NCI-H1694 treated with DMSO at 0.1 percent for 48 hours (cell line): ENCODE measurements at regions not wholly inside any gene's neighbourhood (a gene's known extent, or its start where the extent isn't known, plus 50 kb on each side); places are given as distances from the start of the nearest gene placed in this dataset.

Experiments
- DNase-seq: peaks from one replicate; lab custom pipeline; 2025; lab: John Stamatoyannopoulos, UW

DNA sequence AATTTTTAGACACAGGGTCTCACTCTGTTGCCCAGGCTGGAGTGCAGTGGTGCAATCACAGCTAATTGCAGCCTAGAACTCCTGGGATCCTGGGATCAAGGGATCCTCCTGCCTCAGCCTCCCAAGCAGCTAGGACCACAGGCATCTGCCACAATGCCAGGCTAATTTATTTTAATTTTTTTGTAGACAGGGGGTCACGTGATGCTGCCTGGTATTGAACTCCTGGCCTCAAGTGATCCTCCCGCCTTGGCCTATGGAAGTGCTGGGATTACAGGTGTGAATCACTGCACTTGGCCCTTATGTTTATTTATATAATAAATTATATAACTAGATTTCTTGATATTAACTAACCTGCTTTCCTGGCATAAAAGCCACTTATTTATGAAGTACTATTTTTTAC is 1081.7 kb upstream of the FANCL start:
- DNase-seq = no peak

- DNase-seq = no peak
These were observed 1080.9 kb upstream of the FANCL start for GRCh38 chr2:59322005-59322404.

GRCh38 chr2:59314031-59314766 is 1073.1 kb upstream of the FANCL start:
- no peak for DNase-seq

DNA sequence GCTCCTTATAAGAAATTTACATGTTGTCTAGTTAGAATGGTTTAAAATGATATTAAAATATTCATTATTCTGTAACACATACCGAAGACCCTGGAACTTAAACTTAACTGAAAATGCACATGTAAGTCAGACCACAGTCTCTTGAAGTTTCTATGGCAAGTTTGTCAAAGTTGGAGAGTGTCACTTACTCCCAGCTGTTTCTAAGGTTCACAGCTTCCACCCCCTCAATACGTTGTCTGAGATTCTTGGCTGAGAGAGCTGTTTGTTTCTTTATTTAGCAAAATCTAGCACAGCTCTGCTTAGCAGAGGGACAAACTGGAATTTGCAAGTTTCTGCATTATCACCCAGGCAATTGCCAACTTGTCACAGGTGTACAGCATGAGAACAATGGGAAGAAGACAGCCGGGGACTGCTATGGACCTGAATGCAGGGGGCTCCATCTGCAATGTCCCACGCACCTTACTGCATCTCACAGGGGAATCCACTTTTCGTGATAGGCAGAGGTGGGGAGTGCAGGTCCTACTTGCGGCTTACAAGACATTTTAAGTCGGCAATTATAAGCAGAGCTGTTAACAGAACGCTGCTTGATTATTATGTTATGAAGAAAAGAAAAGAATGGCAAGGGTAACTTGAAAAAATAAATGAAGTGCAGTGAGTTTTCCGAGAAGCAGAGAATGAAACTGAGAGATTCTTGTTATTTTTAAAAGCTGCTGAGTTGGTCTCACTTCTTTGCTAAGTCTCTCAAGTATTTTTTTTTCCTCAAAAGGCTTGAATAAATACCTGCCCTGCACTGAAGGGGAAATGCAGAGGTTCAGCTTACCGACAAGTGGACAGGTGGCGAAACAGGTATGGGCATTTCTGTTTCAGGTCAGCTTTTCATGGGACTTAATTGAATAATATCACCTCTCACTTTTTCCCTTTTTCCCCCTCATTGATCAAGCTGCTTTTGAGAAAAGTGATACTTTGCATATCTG is 1072.1 kb upstream of the FANCL start:
- no peak for DNase-seq

GRCh38 chr2:59312029-59312428 is 1070.9 kb upstream of the FANCL start:
- no peak for DNase-seq

GRCh38 chr2:59308108-59308507 is 1067.0 kb upstream of the FANCL start:
- DNase-seq = no peak

GRCh38 chr2:59307196-59307595 is 1066.1 kb upstream of the FANCL start:
- DNase-seq = no peak

DNA sequence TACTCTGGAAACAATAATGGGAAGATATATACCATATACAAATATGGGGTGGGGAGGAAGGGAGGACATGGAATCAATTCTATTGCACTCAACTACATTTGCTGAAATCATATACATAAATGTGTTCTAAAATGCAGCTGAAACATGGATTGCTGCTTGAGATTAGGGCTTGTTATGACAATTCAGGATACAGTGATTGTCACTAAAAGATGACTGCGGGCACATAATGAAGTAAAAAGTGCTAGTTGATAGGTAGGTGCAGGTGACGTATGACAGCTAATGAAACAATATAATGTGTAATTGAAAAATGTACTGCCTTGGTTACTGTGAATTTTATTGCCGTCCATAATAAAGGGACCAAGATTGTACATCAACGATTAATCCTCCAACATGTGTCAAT is 1062.1 kb upstream of the FANCL start:
- DNase-seq = no peak

GRCh38 chr2:59302683-59303082 is 1061.6 kb upstream of the FANCL start:
- DNase-seq = no peak

- peak; percentile 82 for DNase-seq
These were observed 1060.6 kb upstream of the FANCL start for GRCh38 chr2:59301466-59302402.

DNA sequence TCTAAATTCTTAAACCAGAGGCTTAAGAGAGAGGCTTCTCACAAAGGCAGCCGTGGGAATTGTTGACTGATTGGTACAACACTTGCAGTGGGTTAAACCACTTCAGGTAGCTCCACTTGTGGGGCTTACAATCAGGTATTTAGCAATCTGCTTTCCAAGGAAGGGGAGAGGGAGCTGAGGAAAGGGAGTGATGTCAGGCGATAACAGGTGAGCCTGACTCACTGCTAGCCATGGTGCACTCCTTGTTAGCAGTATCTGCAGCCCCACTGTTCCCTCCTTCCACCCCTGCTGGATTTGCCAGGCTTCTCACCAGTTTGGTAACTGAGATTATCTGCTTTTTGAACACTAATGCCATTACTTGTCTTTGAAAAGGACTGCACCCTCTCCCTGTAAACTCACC is 1056.7 kb upstream of the FANCL start:
- no peak for DNase-seq

DNA sequence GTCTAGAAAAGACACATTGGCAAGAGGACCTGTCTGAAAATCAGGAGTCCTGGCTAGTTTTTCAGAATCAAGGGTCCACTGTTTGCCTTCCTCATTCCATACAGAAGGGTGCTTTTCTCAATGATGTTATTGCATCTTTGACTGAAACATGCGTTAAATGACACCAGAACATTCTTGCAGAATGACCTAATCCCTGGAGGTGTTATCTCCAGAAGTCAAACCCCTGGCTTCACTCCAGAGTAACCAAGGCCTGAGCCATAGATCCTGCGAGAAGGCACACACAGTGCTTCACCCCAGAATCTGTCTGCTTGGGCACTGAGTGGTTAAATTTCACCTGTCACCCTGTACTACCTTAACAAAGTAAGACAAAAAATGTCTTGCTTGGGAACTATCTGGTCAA is 1055.2 kb upstream of the FANCL start:
- no peak for DNase-seq

DNA sequence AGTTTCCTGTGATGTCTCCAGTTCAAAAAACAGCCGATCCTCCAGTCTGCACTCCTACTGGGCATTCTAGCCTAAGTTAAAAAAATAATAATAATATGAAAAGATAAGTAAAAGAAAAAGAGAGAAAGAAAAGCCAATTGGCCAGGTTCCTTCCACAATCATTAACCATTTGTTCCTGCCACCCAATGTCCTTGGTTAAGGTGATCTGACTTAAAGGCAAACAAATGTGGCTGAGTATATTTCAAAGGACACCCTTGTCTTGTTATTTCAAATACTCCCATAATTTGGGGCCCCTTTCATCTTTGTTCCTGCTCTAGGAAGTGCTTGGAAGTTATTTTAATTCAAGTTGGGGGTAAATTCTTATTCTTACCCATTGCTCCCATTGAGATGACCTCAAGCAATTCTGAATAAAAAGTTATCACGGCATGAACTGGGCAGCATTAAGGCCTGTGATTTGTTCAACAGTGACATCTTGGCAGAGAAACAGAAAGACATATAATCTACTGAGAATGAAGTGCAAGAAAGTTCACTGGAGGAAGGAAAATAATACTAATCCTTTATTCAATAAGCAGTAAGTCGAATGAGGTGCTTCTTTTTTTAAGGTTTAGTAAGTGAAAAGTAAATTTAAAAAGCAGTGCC is 1054.5 kb upstream of the FANCL start:
- DNase-seq = no peak

- no peak for DNase-seq
These were observed 1047.6 kb upstream of the FANCL start for GRCh38 chr2:59288771-59289170.

DNA sequence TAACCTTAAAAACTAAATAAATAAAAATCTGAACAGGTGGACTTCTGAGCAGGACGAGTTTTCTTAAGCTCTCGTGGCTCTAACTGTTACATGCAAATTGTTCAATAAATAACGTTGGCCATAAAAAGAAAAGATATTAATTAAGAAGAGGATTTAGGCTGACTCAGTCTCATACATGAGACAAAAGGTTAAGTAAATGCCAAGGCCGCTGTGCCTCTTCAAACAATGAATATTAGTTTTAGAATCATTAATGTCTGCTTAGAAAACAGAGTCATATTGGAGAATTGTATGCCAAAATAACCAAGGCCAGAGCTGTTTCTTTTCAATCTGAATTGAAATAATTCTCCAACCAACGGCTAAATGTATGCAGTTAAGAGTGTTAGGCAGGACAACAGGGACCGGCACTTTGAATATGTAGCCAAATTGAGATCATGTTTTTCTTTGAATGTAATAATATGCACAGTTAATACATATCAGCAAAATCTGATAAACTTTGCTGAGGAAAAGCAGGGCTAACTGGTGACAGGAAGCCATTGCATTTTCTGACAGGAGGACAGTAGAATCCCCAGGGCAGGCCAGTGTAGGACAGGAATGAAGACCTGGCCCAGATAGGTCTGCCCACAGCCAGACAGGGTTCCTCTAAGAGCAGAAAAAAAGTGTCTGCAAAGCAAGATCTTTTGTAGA is 1041.4 kb upstream of the FANCL start:
- DNase-seq = no peak

- no peak for DNase-seq
These were observed 1036.5 kb upstream of the FANCL start for GRCh38 chr2:59277671-59278070.

- DNase-seq = no peak
These were observed 1035.8 kb upstream of the FANCL start for GRCh38 chr2:59276917-59277316.

- no peak for DNase-seq
These were observed 1034.9 kb upstream of the FANCL start for GRCh38 chr2:59276033-59276432.

- no peak for DNase-seq
These were observed 1025.3 kb upstream of the FANCL start for GRCh38 chr2:59266453-59266852.

DNA sequence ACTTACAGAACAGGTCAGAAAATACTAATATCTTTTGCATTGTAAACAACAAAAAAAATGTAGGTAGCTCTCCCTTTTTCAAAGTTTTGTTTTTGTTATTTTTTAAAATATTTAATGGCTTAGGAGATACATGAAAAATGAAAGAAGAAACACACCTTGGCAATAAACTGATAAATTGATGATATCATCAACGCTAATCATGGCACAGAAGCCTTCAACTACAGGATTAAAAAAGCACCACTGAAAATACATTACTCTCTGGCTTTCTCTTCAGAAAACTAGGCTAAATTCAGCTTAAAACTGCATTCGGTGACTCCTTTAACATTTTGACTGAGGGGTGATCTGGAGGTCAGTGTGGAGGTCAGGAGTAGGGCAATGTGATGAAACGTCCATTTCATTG is 1018.8 kb upstream of the FANCL start:
- DNase-seq = no peak

GRCh38 chr2:59256290-59256689 is 1015.2 kb upstream of the FANCL start:
- no peak for DNase-seq
